HepG2 (cell line): ENCODE measurements at regions not wholly inside any gene's neighbourhood (a gene's known extent, or its start where the extent isn't known, plus 50 kb on each side); places are given as distances from the start of the nearest gene placed in this dataset.

Experiments
- ATAC-seq: fragments of 200-7000 bp; cut with Tn5 transposase; 3 replicates; pipeline ENCODE4 v1.9.1; 2020; ENCODE audit warnings: mild to moderate bottlenecking, moderate library complexity
- BruUV-seq: library from RNA; stranded (reverse); fragments of 400-500 nt; replicated peaks from 2 replicates; lab custom pipeline; 2021; lab: Mats Ljungman, UMichigan
- CTCF ChIA-PET: fragments of 300-600 bp; formaldehyde crosslinking; extraction: SDS; loops from one replicate; lab custom pipeline; 2021; ENCODE audit warnings: low total read pairs, inconsistent platforms, low intra/inter-chr PET ratio; lab: Yijun Ruan, JAX
- POLR2A ChIA-PET: fragments of 350-600 bp; sonication (Branson Sonifier 250); formaldehyde crosslinking; loops from one replicate; lab custom pipeline; 2020; ENCODE audit warnings: antibody characterized with exemption, inconsistent platforms; lab: Yijun Ruan, JAX
- DNase-seq: peaks from one replicate; pipeline ENCODE4 v3.0.0-alpha.2; 2015; ENCODE audit warnings: low spot score
- FAIRE-seq: peaks from 3 replicates; lab custom pipeline; 2011; peaks lifted over from hg19 to GRCh38; lab: Jason Lieb, UNC
- H2AFZ ChIP-seq: one replicate; pipeline ENCODE4 v1.6.1; 2011; ENCODE audit warnings: low read length, inconsistent platforms
- H3K27ac ChIP-seq: fragments of 300-600 bp; 3 replicates; pipeline ENCODE4 v1.8.0; 2011; ENCODE audit warnings: mixed run types, mild to moderate bottlenecking, mixed read lengths, low read length, inconsistent platforms; ENCODE audit not compliant: insufficient read depth; ENCODE audit errors: extremely low read length
- H3K27me3 ChIP-seq, 2 experiments: fragments of 200-600 bp in 1 of 2; 2 replicates in 1 of 2; 3 replicates in 1 of 2; pipeline versions ENCODE4 v1.6.0 to v1.8.0; 2011; ENCODE audit warnings: low read length in 2 of 2, mild to moderate bottlenecking in 2 of 2, moderate library complexity in 2 of 2, inconsistent platforms in 1 of 2; ENCODE audit not compliant: insufficient read depth in 2 of 2, control insufficient read depth in 1 of 2
- H3K36me3 ChIP-seq, 2 experiments: fragments of 200-600 bp in 1 of 2; replicated peaks in 1 of 2; 2 replicates in 1 of 2; 3 replicates in 1 of 2; pipeline versions ENCODE4 v1.5.1 to v1.8.0; 2011; ENCODE audit warnings: low read length in 2 of 2, inconsistent platforms in 1 of 2; ENCODE audit not compliant: insufficient read depth in 2 of 2, control insufficient read depth in 1 of 2
- H3K4me1 ChIP-seq: 2 replicates; pipeline ENCODE4 v1.5.1; 2012; ENCODE audit warnings: low read length, inconsistent platforms; ENCODE audit not compliant: insufficient read depth
- H3K4me2 ChIP-seq: 2 replicates; pipeline ENCODE4 v1.6.0; 2011; ENCODE audit warnings: low read depth, low read length, inconsistent platforms
- H3K4me3 ChIP-seq, 3 experiments: fragments of 200-600 bp in 1 of 3; sonication (generic), shearing (Covaris generic) in 1 of 3; replicated peaks in 1 of 3; 2 replicates each; pipeline ENCODE4 v1.5.1; 2011 to 2016; ENCODE audit warnings: low read length in 3 of 3, inconsistent platforms in 2 of 3, low read depth in 2 of 3, mild to moderate bottlenecking in 2 of 3, control low read depth in 1 of 3, mixed read lengths in 1 of 3; ENCODE audit not compliant: insufficient read depth in 1 of 3
- H3K79me2 ChIP-seq: one replicate; pipeline ENCODE4 v1.6.1; 2011; ENCODE audit warnings: low read length, inconsistent platforms; ENCODE audit not compliant: insufficient read depth
- H3K9ac ChIP-seq: 2 replicates; pipeline ENCODE4 v1.6.0; 2011; ENCODE audit warnings: mild to moderate bottlenecking, low read depth, low read length, inconsistent platforms; ENCODE audit not compliant: insufficient read depth
- H3K9me3 ChIP-seq: 2 replicates; pipeline ENCODE4 v1.5.1; 2012; ENCODE audit warnings: mild to moderate bottlenecking, low read length
- H4K20me1 ChIP-seq: 2 replicates; pipeline ENCODE4 v1.6.0; 2011; ENCODE audit warnings: inconsistent platforms, mild to moderate bottlenecking, low read length, moderate library complexity; ENCODE audit not compliant: insufficient read depth
- AGO2 ChIP-seq: fragments of 200-400 bp; formaldehyde crosslinking; optimal IDR thresholded peaks from 2 replicates; pipeline ENCODE3; 2017; ENCODE audit warnings: mild to moderate bottlenecking, low read depth, low read length, moderate library complexity
- ARNT ChIP-seq: fragments of 450-650 bp; IDR thresholded peaks from 2 replicates; pipeline ENCODE4 v1.6.1; 2017
- FOXA1 ChIP-seq, 2 experiments: fragments of 450-650 bp in 1 of 2; sonication (generic) in 1 of 2; formaldehyde crosslinking in 1 of 2; IDR thresholded peaks; 2 replicates each; pipeline versions ENCODE4 v1.4.0 to v1.6.1; 2016 to 2020; ENCODE audit warnings: missing genetic modification reagents in 1 of 2
- GLMP ChIP-seq: sonication (generic); formaldehyde crosslinking; IDR thresholded peaks from 2 replicates; pipeline ENCODE4 v1.9.0; 2021; ENCODE audit warnings: missing genetic modification reagents, mild to moderate bottlenecking, borderline replicate concordance
- MAZ ChIP-seq, 2 experiments: sonication (generic) in 1 of 2; formaldehyde crosslinking in 1 of 2; IDR thresholded peaks; 2 replicates each; pipeline versions ENCODE4 v1.5.0 to v1.6.1; 2012 to 2020; ENCODE audit warnings: low read depth in 2 of 2, mild to moderate bottlenecking in 2 of 2, borderline replicate concordance in 1 of 2, improper control_type of control experiment in 1 of 2, low read length in 1 of 2, missing genetic modification reagents in 1 of 2, moderate library complexity in 1 of 2
- REXO4 ChIP-seq: sonication (generic); formaldehyde crosslinking; IDR thresholded peaks from 2 replicates; pipeline ENCODE4 v1.8.0; 2022; ENCODE audit warnings: missing genetic modification reagents, mild to moderate bottlenecking, borderline replicate concordance
- THRA ChIP-seq: sonication (generic); formaldehyde crosslinking; IDR thresholded peaks from 2 replicates; pipeline ENCODE4 v1.4.0; 2020; ENCODE audit warnings: missing genetic modification reagents, borderline replicate concordance
- USF2 ChIP-seq, 2 experiments: sonication (generic) in 1 of 2; formaldehyde crosslinking in 1 of 2; IDR thresholded peaks; 2 replicates each; pipeline versions ENCODE4 v1.5.1 to v1.6.1; 2011 to 2020; ENCODE audit warnings: borderline replicate concordance in 1 of 2, low read depth in 1 of 2, low read length in 1 of 2, mild to moderate bottlenecking in 1 of 2, missing genetic modification reagents in 1 of 2, moderate library complexity in 1 of 2
- ZFP37 ChIP-seq: sonication (generic); formaldehyde crosslinking; IDR thresholded peaks from 2 replicates; pipeline ENCODE4 v1.4.0; 2020; ENCODE audit warnings: missing genetic modification reagents, borderline replicate concordance
- ZNF143 ChIP-seq: sonication (generic); formaldehyde crosslinking; IDR thresholded peaks from 2 replicates; pipeline ENCODE4 v1.4.0; 2020; ENCODE audit warnings: missing genetic modification reagents
- ZNF619 ChIP-seq: sonication (generic); formaldehyde crosslinking; IDR thresholded peaks from 2 replicates; pipeline ENCODE4 v1.4.0; 2020; ENCODE audit warnings: mild to moderate bottlenecking, missing genetic modification reagents
- WGBS: methylation state at CpG from one replicate; pipeline ENCODE4 v1.1.6; 2017; ENCODE audit warnings: low lambda C conversion rate; 5-methylcytosine and 5-hydroxymethylcytosine counted together
- in situ Hi-C: cut with HindIII; loops from 2 replicates; pipeline ENCODE4 v1.10.0; 2017; ENCODE audit warnings: low pct_unique_long_range_greater_than_20kb; ENCODE audit not compliant: extremely low pct_ligation_motif_present
- intact Hi-C: fragments of 100-400 bp; cut with micrococcal nuclease; formaldehyde crosslinking; loops from one replicate; pipeline ENCODE4 v1.10.0; 2022; ENCODE audit not compliant: unreplicated experiment

GRCh38 chr5:111972548-111972947 lies 215.6 kb upstream of the NREP start:
- 0% methylated on average over 2 of the region's 2 CpGs for WGBS
- TF ChIP-seq GLMP (CRISPR knock-in tag) (no peak), ZNF143 (CRISPR knock-in tag) (no peak), USF2 (IDR thresholded peaks at IDR 0.05; ENCODE audit: low read depth, low read length) (no peak), USF2 (CRISPR knock-in tag; IDR thresholded peaks at IDR 0.05; ENCODE audit: borderline replicate concordance) (no peak), FOXA1 (IDR thresholded peaks at IDR 0.05) (no peak), FOXA1 (CRISPR knock-in tag; IDR thresholded peaks at IDR 0.05) (no peak), MAZ (IDR thresholded peaks at IDR 0.05; ENCODE audit: borderline replicate concordance, low read depth, low read length) (no peak), MAZ (CRISPR knock-in tag; IDR thresholded peaks at IDR 0.05; ENCODE audit: low read depth) (no peak), REXO4 (CRISPR knock-in tag) (no peak), ZFP37 (CRISPR knock-in tag) (no peak), ARNT (no peak), THRA (CRISPR knock-in tag) (no peak), ZNF619 (CRISPR knock-in tag) (no peak), AGO2 (no peak)
- TF ChIP-seq, all 625 proteins: peak for 0
- no TSS peak for BruUV-seq
- H3K4me3 ChIP-seq, result no peak overlapping the region
- no peak overlapping the region for H3K9ac ChIP-seq
- no peaks in the 10 kb centered on the region for H4K20me1 ChIP-seq
- no peaks in the 10 kb centered on the region for H3K4me1 ChIP-seq
- H3K79me2 ChIP-seq, result no peaks in the 10 kb centered on the region
- no peak overlapping the region for H2AFZ ChIP-seq
- intact Hi-C loops (no loop called here), in situ Hi-C loops (no loop called here)
- H3K36me3 ChIP-seq, result no peaks in the 10 kb centered on the region
- no peak overlapping the region for H3K27ac ChIP-seq
- FAIRE-seq (no peak), DNase-seq (no peak), ATAC-seq (no peak)
- POLR2A ChIA-PET, result no interaction called here
- CTCF ChIA-PET, result no interaction called here
- no peaks in the 10 kb centered on the region for H3K27me3 ChIP-seq
- no peaks in the 10 kb centered on the region for H3K9me3 ChIP-seq
- no peak overlapping the region for H3K4me2 ChIP-seq
